ENCODE measurements at regions not wholly inside any gene's neighbourhood (a gene's known extent, or its start where the extent isn't known, plus 50 kb on each side); places are given as distances from the start of the nearest gene placed in this dataset.
A peak's percentile ranks its signal among the peaks of the same experiment; 100 is the strongest.

DNA sequence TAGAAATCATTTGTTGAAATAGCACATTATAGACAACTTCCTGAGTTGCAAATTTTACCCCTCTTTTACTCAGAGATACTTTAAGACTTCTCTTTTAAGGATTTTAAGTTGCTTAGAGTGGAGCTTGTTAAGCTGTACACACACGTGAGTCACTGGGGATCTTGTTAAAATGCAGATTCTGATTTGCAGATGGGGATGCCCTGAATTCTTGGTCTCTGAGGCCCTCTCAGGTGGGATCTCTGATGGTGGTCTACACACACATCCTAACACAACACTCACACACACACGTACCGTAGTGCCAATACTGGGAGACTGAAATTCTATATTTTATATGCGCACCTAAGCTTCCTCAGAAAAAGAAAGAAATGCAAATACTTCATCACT is 788.3 kb downstream of the UQCRFS1 start:
- H3K27ac ChIP-seq (ENCODE audit: insufficient read length, low read depth, low read length): peak overlapping the region; percentile 90

More for the DNA sequence above, 788.3 kb downstream of the UQCRFS1 start:
- H3K79me1 ChIP-seq (ENCODE audit: insufficient read depth, low read depth, low read length, poor library complexity, severe bottlenecking): no peaks in the 10 kb centered on the region
- H3K4me1 ChIP-seq (ENCODE audit: insufficient read depth, low read length): peaks cover 17% of the 10 kb centered on the region
- Mint-ChIP-seq H3K4me3 (peak overlapping the region in 1 of 2 experiments; percentile 52; a peak in 1 of 5 replicates), H3K9me3 (no peaks in the 10 kb centered on the region; a peak in 1 of 5 replicates), H3K27me3 (ENCODE audit: low read depth) (peaks cover 3% of the 10 kb centered on the region; the same call in 1 of the 2 replicates), H3K27ac (peak overlapping the region; percentile 31 to 65 (median 42); a peak in 5 of 7 replicates), H3K36me3 (ENCODE audit: insufficient read depth in 1 of 3, low read depth in 3 of 3) (peaks cover 0 to 2% (median 0%) of the 10 kb centered on the region in 3 experiments; a peak in 2 of 7 replicates), H3K4me1 (peaks cover 36 to 42% of the 10 kb centered on the region in 2 experiments)
- peak overlapping the region; percentile 11 for H3T11ph ChIP-seq (ENCODE audit: low read length)
- no peak overlapping the region for H2BK20ac ChIP-seq (ENCODE audit: low read depth, low read length, poor library complexity, severe bottlenecking)
- no peak overlapping the region for H3K18ac ChIP-seq (ENCODE audit: insufficient read length, low read depth, low read length)
- H2BK5ac ChIP-seq (ENCODE audit: insufficient read length, low read length): no peak overlapping the region
- no peak overlapping the region for H2BK120ac ChIP-seq (ENCODE audit: low read depth, low read length, poor library complexity, severe bottlenecking)
- H2AFZ ChIP-seq (ENCODE audit: low read length): no peak overlapping the region
- no peak overlapping the region for H3K9ac ChIP-seq (ENCODE audit: extremely low read depth, insufficient read length, low read length)
- H3K23ac ChIP-seq (ENCODE audit: insufficient read length, low read depth, low read length): no peak overlapping the region
- no peaks in the 10 kb centered on the region for H3K79me2 ChIP-seq (ENCODE audit: insufficient read depth, low read length)
- H3K56ac ChIP-seq (ENCODE audit: insufficient read length, low read depth, low read length): no peak overlapping the region
- H2BK12ac ChIP-seq (ENCODE audit: insufficient read length, low read depth, low read length): no peak overlapping the region
- DNase-seq: no peak
- no peaks in the 10 kb centered on the region for H3K9me3 ChIP-seq (ENCODE audit: control insufficient read depth, low read depth, low read length)
- TF ChIP-seq, protein P1, sequence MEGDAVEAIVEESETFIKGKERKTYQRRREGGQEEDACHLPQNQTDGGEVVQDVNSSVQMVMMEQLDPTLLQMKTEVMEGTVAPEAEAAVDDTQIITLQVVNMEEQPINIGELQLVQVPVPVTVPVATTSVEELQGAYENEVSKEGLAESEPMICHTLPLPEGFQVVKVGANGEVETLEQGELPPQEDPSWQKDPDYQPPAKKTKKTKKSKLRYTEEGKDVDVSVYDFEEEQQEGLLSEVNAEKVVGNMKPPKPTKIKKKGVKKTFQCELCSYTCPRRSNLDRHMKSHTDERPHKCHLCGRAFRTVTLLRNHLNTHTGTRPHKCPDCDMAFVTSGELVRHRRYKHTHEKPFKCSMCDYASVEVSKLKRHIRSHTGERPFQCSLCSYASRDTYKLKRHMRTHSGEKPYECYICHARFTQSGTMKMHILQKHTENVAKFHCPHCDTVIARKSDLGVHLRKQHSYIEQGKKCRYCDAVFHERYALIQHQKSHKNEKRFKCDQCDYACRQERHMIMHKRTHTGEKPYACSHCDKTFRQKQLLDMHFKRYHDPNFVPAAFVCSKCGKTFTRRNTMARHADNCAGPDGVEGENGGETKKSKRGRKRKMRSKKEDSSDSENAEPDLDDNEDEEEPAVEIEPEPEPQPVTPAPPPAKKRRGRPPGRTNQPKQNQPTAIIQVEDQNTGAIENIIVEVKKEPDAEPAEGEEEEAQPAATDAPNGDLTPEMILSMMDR (conservative IDR thresholded peaks at IDR 0.05): no peak
- no peak overlapping the region for H3K4me2 ChIP-seq (ENCODE audit: insufficient read depth, insufficient read length, low read length)
- H4K20me1 ChIP-seq (ENCODE audit: control insufficient read depth, insufficient read depth, insufficient read length): no peaks in the 10 kb centered on the region
- H3K14ac ChIP-seq (ENCODE audit: insufficient read depth, low read length): no peak overlapping the region
- no peaks in the 10 kb centered on the region for H3K23me2 ChIP-seq (ENCODE audit: insufficient read length, low read depth, low read length, poor library complexity, severe bottlenecking)
- no peak overlapping the region for H4K8ac ChIP-seq (replicated peaks; ENCODE audit: insufficient read length, low read depth, low read length)
- H3K4ac ChIP-seq (ENCODE audit: low read depth, low read length): no peak overlapping the region; the same call in 1 of the 2 replicates
- WGBS (ENCODE audit: extremely low coverage, insufficient read length, low lambda C conversion rate): no CpG with 5 or more reads among the region's 4 CpGs
- H3K27me3 ChIP-seq (ENCODE audit: insufficient read depth, low read length): no peaks in the 10 kb centered on the region
- no peak overlapping the region for H2BK15ac ChIP-seq (ENCODE audit: low read depth, low read length)
- H4K5ac ChIP-seq (ENCODE audit: insufficient read length, low read depth, low read length): no peak overlapping the region
- no peak overlapping the region for H4K91ac ChIP-seq (ENCODE audit: insufficient read length, low read depth, low read length)
- no peak overlapping the region for H2AK5ac ChIP-seq (ENCODE audit: insufficient read length, low read length)
